GM19452 (cell line): ENCODE measurements at regions not wholly inside any gene's neighbourhood (a gene's known extent, or its start where the extent isn't known, plus 50 kb on each side); places are given as distances from the start of the nearest gene placed in this dataset.

Experiments used
- ATAC-seq: cut with Tn5 transposase; IDR thresholded peaks from one replicate; pipeline ENCODE4 v1.9.1; 2021; ENCODE audit not compliant: unreplicated experiment

DNA sequence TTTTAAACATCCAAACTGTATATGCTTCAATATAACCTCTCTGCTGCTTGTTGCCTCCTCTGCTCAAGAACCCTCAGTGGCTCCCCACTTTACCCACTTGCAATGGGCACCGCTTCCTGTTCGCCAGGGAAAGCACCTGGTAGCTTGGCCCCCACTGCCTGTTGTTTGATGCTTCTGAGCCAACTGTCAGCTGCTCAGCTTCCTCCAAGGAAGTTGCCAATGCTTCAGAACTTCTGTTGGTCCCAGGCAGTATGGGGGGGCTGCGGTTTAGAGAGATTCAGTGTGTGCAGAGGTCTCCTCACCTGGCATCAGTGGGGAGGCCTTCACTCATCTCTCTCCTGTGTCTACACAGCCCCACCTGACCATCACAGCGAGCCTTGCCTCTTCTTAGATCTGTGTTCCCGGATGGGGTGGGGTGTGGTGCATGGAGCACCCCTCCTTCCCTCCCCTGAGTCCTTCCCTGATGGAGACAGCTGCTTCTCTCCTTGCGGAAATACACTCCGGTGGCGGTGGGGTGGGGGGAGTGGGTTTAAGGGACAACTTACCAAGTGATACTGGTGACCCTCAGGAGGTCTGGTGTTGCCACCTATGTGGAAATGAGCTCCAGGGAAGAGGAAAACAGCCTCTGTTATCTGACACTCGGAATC lies 308.1 kb downstream of the CDH26 start:
- ATAC-seq: no peak

DNA sequence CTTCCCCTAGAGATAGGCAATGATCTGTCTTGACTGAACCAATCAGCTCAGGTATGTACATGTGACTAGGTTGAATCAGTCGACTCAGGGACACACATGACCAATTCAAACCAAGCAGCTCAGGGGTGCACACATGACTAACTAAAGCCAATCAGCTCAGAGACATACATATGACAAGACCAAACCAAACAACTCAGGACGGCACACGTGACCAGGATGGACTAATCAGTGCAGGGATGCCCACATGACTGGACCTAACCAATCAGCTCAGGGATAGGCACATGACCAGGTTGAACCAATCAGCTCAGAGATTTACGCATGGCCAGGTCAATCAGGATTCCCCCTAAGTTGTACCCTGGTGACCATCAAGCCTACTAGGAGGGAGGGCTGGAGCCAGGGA lies 310.3 kb downstream of the CDH26 start:
- ATAC-seq: no peak

DNA sequence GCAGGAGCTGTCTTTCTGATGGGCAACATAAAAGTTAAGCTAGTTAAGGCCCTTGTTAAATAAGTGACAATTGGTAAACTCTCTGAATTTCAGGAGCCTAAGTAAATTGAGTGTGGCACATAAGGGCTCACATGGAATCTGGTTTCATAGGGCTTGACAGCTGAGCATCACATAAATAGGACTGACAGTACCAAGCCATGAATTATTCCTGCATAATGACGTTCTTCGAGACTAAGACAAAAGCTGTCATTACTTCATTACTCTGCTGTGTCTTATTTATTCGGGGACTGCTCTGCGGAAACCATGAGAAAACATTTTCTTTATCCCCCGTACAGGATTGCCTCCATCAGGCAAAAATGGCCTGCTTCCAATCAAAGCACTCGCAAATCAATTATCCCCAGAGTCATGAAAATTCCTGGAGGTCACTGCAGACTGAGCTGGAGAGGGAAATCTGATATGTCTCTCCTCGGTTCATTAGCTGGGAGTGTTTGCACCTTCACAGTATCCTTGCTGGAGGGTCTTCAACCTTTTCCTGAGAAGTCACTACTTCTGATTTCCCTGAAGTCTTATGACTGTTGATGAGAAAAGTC lies 311.4 kb downstream of the CDH26 start:
- ATAC-seq: no peak

DNA sequence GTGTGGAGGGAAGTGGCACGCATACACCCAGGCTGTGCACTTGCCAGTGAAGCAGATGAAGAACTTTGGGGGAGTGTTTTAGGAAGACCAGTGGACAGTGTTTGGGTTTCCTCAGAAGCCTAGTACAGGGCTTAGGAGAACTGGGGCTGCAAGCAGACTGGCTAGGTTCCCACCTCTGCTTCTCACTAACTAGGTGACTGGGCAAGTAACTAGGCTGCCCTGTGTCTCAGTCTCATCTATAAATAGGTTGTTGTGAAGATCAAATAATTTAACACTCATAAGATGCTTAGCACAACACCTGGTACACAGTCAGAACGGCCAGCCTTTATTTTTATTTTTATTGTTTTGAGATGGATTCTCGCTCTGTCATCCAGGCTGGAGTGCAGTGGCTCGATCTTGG lies 312.1 kb downstream of the CDH26 start:
- ATAC-seq: no peak

DNA sequence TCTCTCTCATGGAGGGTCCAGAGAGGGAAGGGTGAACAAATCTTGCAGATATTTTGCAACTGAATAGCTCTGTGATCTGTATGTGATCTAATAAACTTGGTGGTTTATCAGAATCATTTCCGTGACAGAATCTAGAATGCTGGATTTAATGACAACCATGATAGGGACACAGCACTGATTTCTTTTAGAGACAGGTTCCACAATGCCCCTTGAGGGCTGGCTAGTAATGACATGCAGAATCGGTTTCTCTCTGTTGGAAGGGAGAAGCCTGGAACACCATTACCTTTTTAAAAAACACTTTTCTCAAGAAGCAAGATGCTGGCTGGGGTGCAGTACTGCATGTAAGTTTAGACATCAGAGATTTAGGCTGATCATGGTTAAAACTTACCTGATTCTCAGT lies 313.4 kb downstream of the CDH26 start:
- no peak for ATAC-seq

DNA sequence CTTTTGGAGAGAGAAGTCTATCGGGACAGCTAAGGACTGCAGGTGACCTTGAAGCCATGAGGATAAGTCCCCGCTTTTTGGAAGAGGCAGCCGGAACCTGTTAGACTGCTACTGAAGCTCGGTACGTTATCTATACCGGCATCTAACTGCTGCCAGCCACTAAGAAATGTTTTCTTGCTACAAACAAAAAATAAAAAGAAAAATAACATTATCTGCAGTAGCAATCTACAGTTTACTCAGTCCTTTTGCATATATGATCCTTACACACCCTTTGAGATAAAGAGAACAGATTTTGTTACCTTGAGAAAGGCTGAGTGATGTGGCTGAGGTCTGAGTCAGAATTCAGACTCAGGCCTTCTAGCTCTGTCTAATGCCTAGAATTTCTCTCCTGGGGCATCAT lies 314.6 kb downstream of the CDH26 start:
- no peak for ATAC-seq

DNA sequence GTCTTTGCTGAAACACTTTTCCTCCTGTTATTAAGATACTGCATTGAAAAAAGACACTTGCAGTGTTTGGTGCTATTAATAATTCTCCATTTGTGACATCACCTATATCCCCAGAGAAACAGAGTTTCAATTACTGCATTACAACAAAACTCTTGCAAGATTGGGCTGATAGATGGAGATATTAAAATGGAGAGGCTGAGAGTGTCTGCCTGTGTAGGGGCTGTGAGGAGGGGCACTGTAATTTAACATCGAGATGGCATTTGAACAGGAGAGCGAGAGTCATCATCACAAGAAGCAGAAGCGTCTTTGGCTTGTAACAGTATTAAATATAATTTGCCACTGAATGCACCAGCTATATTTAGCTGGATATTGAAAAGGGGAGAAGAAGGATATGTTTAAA lies 316.5 kb downstream of the CDH26 start:
- no peak for ATAC-seq

DNA sequence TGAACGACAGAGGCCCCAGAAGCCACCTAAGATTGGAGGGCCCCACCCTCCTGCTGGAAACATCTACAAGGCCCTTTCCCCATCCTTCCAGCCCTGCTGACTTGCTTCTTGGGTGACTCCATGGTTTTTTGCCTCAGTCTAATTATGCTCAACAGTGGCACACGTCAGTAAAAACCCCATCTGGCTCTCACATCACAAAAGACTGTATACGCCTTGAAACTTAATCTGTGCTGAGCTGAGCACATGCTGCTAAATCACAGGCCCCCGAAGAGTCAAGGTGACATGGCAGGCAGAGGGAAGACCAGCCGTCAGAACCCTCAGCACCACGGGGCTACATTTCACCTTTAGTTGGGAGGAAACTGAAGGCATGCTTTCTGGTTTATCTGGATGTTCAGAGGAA lies 323.1 kb downstream of the CDH26 start:
- no peak for ATAC-seq

DNA sequence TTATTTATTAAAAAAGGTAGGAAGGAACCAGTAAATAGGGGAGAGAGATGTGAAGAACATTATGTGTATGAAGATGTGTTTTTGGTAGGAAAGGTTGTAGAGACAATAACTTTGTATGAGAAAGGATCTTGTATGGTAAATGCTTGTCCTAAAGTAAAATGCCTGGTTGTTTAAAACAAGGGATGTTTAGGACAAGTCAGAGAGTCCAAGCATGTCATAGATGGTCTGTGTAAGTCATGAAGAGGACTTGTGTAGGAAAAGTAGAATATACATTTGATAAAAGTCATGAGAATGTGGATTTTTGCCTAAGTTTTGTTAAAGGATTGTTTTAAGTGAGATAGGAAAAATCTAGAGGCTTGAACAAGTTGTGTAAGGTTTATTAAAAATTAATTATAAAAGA lies 325.1 kb downstream of the CDH26 start:
- no peak for ATAC-seq

DNA sequence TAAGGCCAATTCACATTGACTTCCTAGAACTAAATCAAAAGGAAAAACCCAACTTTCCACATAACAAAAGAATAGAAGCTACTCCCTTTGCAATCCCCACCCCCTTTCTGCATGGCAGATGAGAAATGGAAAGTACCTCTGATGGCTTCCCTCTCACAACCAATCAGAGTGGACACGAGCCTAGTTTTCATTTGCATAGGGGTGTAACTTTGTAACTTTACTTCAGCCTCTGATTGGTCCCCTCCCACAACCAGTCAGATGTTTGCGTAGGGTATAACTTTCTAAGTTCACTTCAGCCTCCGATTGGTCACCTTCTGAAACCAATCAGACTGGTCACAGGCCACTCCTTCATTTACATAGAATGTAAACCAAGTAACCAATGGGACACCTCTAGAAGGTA lies 328.5 kb downstream of the CDH26 start:
- no peak for ATAC-seq

DNA sequence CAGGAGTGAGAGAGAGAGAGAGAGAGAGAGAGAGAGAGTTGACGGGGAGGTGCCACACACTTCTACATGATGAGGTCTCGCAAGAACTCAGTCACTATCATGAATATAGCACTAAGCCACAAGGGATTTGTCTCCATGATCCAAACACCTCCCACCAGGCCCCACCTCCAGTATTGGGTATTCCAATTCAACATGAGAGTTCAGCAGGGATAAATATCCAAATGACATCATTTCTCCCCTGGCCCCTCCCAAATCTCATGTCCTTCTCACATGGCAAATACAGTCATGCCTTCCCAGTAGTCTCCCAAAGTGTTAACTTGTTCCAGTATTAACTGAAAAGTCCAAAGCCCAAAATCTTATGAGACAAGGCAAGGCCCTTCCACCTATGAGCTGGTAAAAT lies 330.7 kb downstream of the CDH26 start:
- no peak for ATAC-seq

DNA sequence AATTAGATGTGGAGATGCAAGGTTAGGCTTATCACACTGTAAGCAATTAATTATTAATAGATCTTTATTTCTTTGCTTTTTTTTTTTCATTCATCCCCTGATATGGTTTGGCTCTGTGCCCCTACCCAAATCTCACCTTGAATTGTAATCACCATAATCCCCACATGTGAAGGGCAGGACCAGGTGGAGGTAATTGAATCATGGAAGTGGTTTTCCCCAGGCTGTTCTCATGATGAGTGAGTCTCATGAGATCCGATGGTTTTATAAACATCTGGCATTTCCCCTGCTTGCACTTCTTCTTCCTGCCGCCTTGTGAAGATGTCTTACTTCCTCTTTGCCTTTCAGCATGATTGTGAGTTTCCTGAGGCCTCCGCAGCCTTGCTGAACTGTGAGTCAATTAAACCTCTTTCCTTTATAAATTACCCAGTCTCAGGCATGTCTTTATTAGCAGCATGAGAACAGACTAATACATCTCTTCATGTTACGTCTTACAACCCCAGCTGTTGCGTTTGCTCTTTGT lies 333.8 kb downstream of the CDH26 start:
- ATAC-seq: no peak

DNA sequence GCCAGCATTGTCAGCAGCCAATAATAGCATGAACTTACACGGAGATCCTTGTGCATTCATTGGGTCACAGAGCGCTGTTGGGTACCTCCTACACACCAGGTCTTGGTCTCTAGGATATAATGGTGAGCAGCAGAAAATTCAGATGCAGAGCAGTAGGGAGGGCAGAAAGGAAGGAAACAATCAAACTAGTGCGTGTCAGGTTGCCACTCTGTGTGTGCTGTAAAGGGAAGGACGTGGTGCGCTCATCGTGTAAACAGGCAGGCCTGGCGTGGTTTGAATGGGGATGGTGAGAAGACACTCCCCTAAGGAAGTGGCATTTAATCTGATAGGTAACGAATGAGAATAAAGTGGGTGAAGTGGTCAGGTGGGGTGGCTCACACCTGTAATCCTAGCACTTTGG lies 336.4 kb downstream of the CDH26 start:
- no peak for ATAC-seq

DNA sequence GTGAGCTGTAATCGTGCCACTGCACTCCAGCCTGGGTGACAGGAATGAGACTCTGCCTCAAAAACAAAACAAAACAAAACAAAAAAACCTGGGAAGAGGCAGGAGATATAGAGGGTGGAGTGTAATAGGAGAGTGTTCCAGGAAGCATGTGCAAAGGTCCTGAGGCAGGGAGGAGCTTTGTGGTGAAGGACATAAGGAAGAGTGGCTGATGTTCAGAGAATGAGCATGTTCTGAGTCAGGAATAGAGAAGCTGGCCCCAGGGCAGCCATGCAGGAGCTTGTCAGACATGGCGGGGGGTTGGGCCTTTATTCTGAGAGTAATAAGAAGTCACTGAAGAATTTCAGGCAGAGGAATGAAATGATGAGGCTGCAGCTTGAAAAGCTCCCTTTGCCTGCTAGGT lies 337.0 kb downstream of the CDH26 start:
- ATAC-seq: no peak

DNA sequence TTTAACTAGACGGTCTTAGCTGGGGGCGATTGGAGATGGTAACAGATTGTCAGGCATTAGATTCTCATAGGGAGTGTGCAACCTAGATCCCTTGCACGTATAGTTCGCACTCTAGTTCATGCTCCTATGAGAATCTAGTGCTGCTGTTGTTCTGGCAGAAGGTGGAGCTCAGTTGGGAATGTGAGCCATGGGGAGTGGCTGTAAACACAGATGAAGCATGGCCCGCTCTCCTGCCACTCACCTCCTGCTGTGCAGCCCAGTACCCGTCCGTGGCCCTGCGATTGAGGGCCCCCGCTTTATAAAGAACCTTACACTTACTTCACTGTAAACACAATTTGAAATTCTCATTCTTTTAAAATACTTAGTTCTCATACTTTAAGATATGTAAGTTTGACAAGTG lies 339.4 kb downstream of the CDH26 start:
- ATAC-seq: no peak

DNA sequence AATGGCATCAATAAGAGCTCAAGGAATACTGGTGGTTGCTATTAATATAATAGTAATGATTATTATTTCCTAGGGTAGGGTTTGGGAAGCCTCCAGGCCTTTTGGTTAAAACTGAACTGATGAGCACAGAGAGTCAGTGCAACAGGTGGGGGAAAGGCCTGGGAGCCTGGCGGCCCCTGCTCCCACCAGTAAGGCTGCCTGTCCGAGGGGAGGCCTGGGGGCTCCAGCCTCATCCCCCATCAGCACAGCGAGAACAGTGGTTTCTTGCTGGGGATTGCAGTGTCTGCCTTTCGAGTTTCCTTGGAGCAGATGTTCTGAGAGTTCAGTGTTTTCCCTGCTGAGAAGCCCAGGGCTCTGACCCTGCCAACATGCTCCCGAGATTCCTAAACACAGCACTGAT lies 340.4 kb downstream of the CDH26 start:
- no peak for ATAC-seq

DNA sequence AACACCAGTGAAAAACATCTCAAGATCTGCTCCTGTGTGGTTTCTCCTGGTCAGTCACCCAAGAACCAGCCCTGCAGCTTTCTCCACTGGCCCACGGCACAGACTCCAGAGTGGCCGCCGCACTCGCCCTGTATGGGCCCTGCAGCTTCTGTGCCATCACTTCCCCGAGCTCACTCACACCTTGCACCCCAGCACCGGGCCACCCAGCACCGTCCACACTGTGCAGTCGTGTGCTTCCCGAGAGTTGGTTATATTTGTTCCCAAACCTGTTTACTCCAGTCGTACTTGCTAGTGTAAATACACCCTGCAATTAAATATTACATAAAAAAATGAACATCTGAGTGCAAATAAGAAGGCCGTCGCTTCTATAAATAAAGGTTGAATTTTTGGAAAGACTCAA lies 341.7 kb downstream of the CDH26 start:
- ATAC-seq: no peak

DNA sequence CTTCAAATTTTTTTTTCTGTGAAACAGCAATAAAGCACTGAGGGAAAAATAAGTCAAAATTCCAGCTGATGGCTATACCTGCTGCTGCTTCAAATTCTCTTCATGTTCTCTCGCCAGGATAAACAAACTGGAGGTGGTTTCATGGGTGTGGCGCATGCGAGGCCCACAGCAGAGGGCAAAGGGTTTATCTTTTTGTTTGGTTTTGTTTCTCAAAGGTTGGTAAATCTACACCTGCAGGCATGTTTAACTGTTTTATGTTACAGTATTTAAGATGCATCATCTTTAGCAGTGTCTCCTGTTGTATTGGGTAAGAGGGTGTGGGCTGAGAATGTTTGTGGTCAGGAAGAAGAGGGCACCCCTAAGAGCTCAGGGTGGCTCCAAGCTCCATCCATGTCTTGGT lies 342.2 kb downstream of the CDH26 start:
- no peak for ATAC-seq

DNA sequence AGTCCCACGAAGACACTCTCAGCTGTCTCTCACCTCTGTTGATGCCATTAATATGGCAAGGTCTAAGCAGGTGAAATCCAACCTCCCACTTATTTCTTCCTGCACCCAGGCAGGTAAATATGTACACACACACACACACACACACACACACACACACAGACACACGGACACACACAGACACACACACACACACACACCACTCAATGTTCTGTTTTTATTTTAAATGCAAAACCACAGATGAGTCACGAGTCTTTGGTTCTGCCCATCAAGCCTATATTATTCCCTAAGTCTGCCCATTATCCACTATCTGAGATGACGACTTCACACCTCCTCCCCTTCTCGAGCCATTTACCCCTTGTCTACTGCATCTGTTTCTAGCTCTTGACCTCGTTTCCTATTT lies 344.7 kb downstream of the CDH26 start:
- no peak for ATAC-seq

DNA sequence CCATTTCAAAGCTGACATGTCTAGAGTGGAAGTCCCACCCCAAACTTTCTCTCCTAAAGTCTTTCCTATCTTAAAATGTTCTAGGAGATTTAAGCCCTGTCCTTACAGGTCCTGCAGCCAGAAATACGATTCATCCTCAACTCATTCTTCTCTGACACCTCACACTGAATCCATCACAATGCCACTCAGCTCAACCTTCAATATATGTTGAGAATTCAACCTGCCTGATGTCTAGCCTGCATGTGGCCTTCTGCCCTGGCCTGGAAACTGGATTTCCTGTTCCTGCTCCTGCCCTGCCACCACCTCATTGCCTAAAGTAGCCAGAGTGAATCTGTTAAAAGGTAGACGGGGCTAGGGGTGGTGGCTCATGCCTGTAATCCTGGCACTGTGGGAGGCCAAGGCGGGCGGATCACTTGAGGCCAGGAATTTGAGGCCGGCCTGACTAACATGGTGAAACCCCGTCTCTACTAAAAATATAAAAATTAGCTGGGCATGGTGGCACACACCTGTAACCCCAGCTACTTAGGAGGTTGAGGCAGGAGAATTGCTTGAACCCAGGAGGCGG lies 345.9 kb downstream of the CDH26 start:
- no peak for ATAC-seq

DNA sequence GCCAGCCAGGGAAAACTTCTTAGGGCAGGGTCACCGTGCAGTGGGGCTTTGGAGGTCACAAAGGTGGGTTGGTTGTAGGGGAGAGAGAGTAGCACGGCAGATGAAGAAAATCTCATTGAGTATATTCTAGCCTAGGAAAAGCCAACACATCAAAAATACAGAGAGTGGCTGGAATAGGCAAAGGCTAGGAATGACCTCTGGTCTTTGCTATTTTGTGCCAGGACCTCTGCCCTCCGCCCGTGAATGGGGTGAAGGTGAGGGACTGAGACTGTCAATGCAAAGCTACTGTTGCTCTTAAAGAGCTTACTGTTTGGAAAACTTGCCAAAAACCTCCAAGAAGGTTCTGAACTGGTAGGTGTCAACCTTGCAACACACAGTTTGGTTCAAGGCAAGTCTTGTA lies 346.7 kb downstream of the CDH26 start:
- no peak for ATAC-seq

DNA sequence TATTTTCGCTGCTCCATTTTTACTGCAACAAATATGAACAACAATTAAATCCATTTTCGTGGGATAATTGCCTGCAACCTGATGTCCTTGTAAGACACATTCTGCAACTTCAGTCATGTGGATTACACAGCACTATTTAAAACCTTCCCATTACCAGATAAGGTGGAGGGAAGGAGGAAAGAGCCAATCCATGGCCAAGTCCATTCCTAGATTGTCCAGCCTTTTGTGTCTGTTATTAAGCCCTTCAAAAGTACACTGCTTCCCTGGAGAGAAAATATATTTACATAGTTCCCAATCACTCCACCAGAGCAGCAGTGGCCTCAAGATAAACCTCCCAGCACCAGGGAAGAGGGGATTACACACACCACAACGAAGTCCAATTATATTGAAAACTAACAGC lies 347.9 kb downstream of the CDH26 start:
- ATAC-seq: no peak

DNA sequence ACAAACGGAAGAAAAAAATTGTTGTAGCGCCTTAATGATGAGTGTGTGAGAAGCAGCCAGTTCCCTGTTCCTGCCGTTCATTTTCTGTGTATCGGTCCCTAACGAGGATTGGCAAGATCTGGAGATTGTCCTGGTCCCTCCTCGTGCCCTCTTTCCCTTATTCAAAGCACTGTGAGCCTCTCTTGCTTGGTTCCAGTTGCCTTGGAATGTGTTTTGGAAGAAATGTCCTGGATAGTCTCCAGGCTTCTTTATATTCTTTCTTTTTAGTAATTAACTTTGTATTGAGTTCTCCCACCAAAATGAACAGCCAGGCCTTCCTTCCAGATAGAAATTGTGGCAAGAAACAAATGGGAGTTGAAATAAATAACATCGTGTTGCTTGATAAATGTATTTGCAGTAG lies 348.3 kb downstream of the CDH26 start:
- ATAC-seq: no peak
